Endodermal cell (in vitro differentiated cells): ENCODE measurements at regions not wholly inside any gene's neighbourhood (a gene's known extent, or its start where the extent isn't known, plus 50 kb on each side); places are given as distances from the start of the nearest gene placed in this dataset.

Experiments used
- DNase-seq: peaks from one replicate; pipeline ENCODE4 v3.0.0-alpha.2; 2017
- H3K27ac ChIP-seq: 2 replicates; pipeline ENCODE4 v1.5.1; 2013; ENCODE audit warnings: mild to moderate bottlenecking, low read depth, low read length, moderate library complexity
- H3K27me3 ChIP-seq: 2 replicates; pipeline ENCODE4 v1.6.1; 2013; ENCODE audit warnings: mild to moderate bottlenecking, low read length, moderate library complexity; ENCODE audit not compliant: insufficient read depth, control insufficient read depth, poor library complexity, severe bottlenecking
- H3K36me3 ChIP-seq: 2 replicates; pipeline ENCODE4 v1.7.0; 2013; ENCODE audit warnings: mild to moderate bottlenecking, low read length, moderate library complexity; ENCODE audit not compliant: control insufficient read depth, insufficient read depth
- H3K4me1 ChIP-seq: one replicate; pipeline ENCODE4 v1.7.0; 2013; ENCODE audit warnings: low read length; ENCODE audit not compliant: control insufficient read depth, insufficient read depth
- H3K4me3 ChIP-seq: 2 replicates; pipeline ENCODE4 v1.5.1; 2013; ENCODE audit warnings: mild to moderate bottlenecking, low read length, moderate library complexity
- H3K9ac ChIP-seq: 2 replicates; pipeline ENCODE4 v1.6.1; 2013; ENCODE audit warnings: mild to moderate bottlenecking, low read length, moderate library complexity; ENCODE audit not compliant: poor library complexity, severe bottlenecking; ENCODE audit errors: extremely low read depth
- H3K9me3 ChIP-seq: 2 replicates; pipeline ENCODE4 v1.6.1; 2013; ENCODE audit warnings: mild to moderate bottlenecking, low read length, moderate library complexity; ENCODE audit not compliant: control insufficient read depth
- H3K27ac Mint-ChIP-seq: 2 replicates; pipeline ENCODE4 v1.8.0; 2020; ENCODE audit warnings: mixed read lengths
- H3K27me3 Mint-ChIP-seq: 2 replicates; pipeline ENCODE4 v1.8.0; 2021; ENCODE audit warnings: mild to moderate bottlenecking, mixed read lengths; ENCODE audit not compliant: insufficient read depth
- H3K36me3 Mint-ChIP-seq: 2 replicates; pipeline ENCODE4 v1.8.0; 2020; ENCODE audit warnings: low read depth, mixed read lengths
- H3K4me1 Mint-ChIP-seq: 2 replicates; pipeline ENCODE4 v1.8.0; 2020; ENCODE audit warnings: mixed read lengths
- H3K4me3 Mint-ChIP-seq: 2 replicates; pipeline ENCODE4 v1.8.0; 2020; ENCODE audit warnings: mild to moderate bottlenecking, moderate library complexity, mixed read lengths
- H3K9me3 Mint-ChIP-seq: 2 replicates; pipeline ENCODE4 v1.8.0; 2020; ENCODE audit warnings: mild to moderate bottlenecking, mixed read lengths
- WGBS, 2 experiments: methylation state at CpG; one replicate each; pipeline versions ENCODE4 v1.1.5 to v1.1.7; 2013; ENCODE audit warnings: missing lambda C conversion rate in 2 of 2, mixed read lengths in 1 of 2; ENCODE audit not compliant: insufficient coverage in 1 of 2, insufficient read length in 1 of 2; 5-methylcytosine and 5-hydroxymethylcytosine counted together
- TF ChIP-seq, protein P1 (sequence below): fragments of 200-600 bp; sonication (generic); conservative IDR thresholded peaks from 2 replicates; pipeline ENCODE4 v1.5.0; 2021; ENCODE audit warnings: antibody characterized with exemption, mild to moderate bottlenecking

DNA sequence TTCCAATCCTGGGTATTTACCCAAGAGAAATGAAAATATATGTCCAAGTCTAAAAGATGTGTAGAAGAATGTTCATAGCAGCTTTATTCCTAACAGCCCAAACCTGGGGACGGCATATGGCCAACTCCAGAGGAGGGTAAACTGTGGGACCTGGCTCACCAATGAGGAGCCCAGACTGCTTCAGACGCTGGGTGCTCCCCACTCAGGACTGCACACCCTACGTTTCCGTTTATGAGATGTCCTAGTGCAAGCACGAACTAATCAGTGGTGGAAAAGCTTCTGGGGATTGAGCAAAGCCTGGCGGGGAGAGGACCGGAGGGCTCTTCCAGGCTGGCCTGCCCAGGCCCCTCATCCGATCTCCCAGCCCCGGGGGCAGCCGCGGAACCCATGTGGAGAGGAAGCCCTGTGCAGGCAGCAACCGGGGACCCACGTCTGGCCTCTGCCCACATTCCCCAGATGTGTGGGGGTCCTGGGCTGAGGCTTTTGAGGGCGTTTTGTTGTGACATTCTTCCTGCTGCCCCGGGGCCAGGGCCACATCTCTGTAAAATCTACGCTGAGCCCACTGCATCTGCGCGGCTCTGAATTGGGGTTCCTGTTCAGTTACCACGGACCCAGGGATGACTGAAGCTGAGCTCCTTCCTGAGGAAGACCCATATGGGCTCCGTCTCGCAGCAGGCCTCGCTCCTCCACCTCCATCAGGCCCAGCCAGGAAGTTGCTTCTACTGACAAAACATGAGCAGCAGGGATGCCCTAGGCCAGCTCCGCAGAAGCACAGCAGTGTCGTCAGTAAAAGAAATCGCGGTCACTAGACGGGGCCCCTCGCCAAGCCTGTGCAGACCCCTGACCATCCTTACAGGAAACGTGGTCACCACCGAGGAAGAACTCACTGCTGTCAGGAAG is 188.0 kb downstream of the DLL1 start:
- TF ChIP-seq, protein P1, sequence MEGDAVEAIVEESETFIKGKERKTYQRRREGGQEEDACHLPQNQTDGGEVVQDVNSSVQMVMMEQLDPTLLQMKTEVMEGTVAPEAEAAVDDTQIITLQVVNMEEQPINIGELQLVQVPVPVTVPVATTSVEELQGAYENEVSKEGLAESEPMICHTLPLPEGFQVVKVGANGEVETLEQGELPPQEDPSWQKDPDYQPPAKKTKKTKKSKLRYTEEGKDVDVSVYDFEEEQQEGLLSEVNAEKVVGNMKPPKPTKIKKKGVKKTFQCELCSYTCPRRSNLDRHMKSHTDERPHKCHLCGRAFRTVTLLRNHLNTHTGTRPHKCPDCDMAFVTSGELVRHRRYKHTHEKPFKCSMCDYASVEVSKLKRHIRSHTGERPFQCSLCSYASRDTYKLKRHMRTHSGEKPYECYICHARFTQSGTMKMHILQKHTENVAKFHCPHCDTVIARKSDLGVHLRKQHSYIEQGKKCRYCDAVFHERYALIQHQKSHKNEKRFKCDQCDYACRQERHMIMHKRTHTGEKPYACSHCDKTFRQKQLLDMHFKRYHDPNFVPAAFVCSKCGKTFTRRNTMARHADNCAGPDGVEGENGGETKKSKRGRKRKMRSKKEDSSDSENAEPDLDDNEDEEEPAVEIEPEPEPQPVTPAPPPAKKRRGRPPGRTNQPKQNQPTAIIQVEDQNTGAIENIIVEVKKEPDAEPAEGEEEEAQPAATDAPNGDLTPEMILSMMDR: no peak
- Histone ChIP-seq H3K36me3 (no peaks in the 10 kb centered on the region), H3K27me3 (no peaks in the 10 kb centered on the region), H3K27ac (no peak overlapping the region), H3K4me3 (no peak overlapping the region), H3K4me1 (no peaks in the 10 kb centered on the region), H3K9me3 (no peaks in the 10 kb centered on the region), H3K9ac (no peak overlapping the region)
- no peaks in the 10 kb centered on the region for H3K36me3 Mint-ChIP-seq
- peaks cover 1% of the 10 kb centered on the region for H3K4me1 Mint-ChIP-seq
- no peaks in the 10 kb centered on the region for H3K27me3 Mint-ChIP-seq
- DNase-seq: peak; percentile 31
- no peak overlapping the region for H3K27ac Mint-ChIP-seq
- H3K4me3 Mint-ChIP-seq: no peak overlapping the region
- peaks cover 10% of the 10 kb centered on the region for H3K9me3 Mint-ChIP-seq
- 90 to 92% methylated on average over 23 to 30 of the region's 30 CpGs for WGBS, 2 experiments

DNA sequence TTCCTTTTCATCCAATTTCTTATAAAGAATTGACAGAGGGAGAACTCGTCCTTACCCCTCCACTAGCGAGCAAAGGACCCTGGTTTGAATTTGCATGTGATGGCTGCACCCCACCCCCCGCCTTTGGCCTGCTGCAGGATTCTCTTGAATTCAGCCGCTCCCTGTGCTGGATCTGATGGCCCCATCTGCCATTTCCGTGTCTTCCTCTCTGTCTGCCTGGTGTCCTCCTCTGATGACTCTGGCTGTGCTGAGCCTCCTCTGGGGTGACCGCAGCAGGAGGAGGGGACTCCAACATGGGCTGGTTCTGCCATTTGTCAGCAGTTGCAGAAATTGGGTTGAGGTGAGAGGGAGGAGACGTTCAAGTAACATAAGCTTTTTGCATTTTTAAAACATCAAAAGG is 188.8 kb downstream of the DLL1 start:
- Histone ChIP-seq H3K4me3 (no peak overlapping the region), H3K27me3 (no peaks in the 10 kb centered on the region), H3K4me1 (no peaks in the 10 kb centered on the region), H3K27ac (no peak overlapping the region), H3K9ac (no peak overlapping the region), H3K36me3 (no peaks in the 10 kb centered on the region), H3K9me3 (no peaks in the 10 kb centered on the region)
- 79 to 87% methylated on average over 5 to 7 of the region's 7 CpGs for WGBS, 2 experiments
- Mint-ChIP-seq H3K27ac (no peak overlapping the region), H3K36me3 (no peaks in the 10 kb centered on the region), H3K4me1 (peaks cover 1% of the 10 kb centered on the region), H3K27me3 (no peaks in the 10 kb centered on the region), H3K4me3 (no peak overlapping the region), H3K9me3 (peaks cover 10% of the 10 kb centered on the region)
- TF ChIP-seq, protein P1: no peak
- peak; percentile 42 for DNase-seq

DNA sequence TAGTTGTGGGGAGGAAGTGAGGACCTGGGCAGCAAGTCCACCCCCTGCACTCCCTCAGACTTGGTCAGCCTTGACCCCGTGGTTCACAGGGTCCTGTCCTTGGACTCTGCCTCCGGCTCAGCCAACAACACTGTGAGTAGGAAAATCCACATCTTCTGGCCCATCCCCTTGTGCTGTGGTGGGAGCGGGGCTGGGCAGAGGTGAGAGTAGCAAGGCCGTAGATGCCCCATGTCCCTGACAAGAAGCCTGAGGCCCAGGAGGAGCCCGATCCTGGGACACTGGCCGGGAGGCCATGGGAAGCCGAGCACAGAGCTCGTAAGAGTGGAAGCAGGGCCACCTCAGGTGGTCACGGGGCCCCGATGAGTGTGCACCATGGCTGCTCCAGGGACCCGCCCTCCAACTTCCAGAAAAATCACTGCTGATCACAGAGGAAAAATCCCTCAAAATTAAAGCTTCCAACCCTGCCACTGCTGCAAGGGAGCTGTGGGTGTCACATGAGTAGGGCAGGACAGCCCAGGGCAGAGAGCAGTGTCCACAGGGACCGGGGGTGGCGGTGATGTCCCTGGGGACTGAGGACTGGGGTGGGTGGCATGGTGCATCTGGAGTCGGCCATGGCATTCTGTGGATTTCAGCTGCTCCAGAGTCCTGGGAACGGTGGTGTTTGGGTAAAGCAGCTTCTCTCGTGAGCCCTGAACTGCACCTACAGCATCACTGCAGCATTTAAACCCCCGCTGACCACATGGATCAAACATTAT is 189.4 kb downstream of the DLL1 start:
- peak; percentile 37 for DNase-seq
- Mint-ChIP-seq H3K4me1 (peaks cover 1% of the 10 kb centered on the region), H3K9me3 (peaks cover 10% of the 10 kb centered on the region), H3K36me3 (no peaks in the 10 kb centered on the region), H3K27me3 (no peaks in the 10 kb centered on the region), H3K27ac (no peak overlapping the region), H3K4me3 (no peak overlapping the region)
- no peaks in the 10 kb centered on the region for H3K27me3 ChIP-seq
- H3K9ac ChIP-seq: no peak overlapping the region
- H3K27ac ChIP-seq: no peak overlapping the region
- H3K9me3 ChIP-seq: no peaks in the 10 kb centered on the region
- H3K4me1 ChIP-seq: no peaks in the 10 kb centered on the region
- no peak overlapping the region for H3K4me3 ChIP-seq
- TF ChIP-seq, protein P1: no peak
- WGBS, 2 experiments: 91 to 100% methylated on average over 7 to 17 of the region's 17 CpGs
- no peaks in the 10 kb centered on the region for H3K36me3 ChIP-seq
